GM19397 (cell line): ENCODE measurements at regions not wholly inside any gene's neighbourhood (a gene's known extent, or its start where the extent isn't known, plus 50 kb on each side); places are given as distances from the start of the nearest gene placed in this dataset.
"Not testable (repeated sequence)": the region's sequence is repeated elsewhere in the genome, so short reads cannot be mapped to it uniquely, and the experiment has no call there.

Experiments used
- ATAC-seq: cut with Tn5 transposase; IDR thresholded peaks from one replicate; pipeline ENCODE4 v1.9.1; 2021; ENCODE audit warnings: mild to moderate bottlenecking, moderate library complexity; ENCODE audit not compliant: unreplicated experiment

DNA sequence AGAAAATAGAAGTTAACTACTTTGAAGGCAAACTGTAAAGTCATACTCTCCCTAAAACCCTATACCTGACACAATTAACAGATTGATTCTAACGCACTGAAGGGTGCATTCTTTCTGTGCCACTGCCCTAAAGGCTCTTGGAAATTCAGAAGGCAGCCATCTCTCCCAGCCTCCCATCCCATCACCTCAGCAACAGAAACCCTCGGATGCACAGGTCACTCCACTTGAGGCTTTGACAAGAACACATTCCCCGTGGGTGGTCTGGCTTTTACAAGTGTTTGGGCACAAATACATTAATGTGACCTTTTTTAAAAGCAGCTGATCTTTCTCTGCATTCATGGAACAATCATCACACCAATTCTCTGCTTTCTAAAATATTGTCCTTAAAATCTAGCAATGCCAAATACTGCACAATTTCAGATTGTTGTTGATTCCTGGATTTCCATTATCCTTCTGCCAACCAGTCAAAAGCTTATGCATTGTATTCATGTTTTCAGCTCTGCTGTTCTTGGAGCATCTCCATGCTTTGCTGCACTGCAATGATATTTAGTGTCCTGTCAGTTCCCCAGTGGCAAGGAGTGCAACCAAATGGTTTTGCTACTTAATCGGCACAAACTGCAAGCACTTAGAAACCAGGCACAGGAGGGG lies 175.6 kb downstream of the TMEM161B start:
- no peak for ATAC-seq

DNA sequence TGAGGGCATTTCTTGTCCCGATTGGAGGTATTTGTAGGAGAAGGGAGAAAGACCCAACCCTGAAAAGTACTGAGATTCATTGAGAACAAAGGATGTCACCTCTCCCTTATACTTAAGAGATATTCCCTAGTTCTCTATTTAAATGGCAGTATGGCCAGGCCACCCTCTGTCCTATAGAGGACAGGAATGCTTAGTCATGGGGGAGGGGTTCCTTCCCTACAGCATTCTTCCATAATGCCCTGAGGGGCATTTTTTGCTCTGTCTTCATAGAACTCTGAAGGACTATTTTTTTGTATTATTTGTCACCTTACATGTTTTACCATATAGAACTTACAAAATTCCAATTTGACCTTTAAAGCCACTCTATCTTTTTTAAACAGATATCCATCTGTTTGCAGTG lies 176.3 kb downstream of the TMEM161B start:
- no peak for ATAC-seq

GRCh38 chr5:88090506-88090905 lies 178.1 kb downstream of the TMEM161B start:
- ATAC-seq: no peak

DNA sequence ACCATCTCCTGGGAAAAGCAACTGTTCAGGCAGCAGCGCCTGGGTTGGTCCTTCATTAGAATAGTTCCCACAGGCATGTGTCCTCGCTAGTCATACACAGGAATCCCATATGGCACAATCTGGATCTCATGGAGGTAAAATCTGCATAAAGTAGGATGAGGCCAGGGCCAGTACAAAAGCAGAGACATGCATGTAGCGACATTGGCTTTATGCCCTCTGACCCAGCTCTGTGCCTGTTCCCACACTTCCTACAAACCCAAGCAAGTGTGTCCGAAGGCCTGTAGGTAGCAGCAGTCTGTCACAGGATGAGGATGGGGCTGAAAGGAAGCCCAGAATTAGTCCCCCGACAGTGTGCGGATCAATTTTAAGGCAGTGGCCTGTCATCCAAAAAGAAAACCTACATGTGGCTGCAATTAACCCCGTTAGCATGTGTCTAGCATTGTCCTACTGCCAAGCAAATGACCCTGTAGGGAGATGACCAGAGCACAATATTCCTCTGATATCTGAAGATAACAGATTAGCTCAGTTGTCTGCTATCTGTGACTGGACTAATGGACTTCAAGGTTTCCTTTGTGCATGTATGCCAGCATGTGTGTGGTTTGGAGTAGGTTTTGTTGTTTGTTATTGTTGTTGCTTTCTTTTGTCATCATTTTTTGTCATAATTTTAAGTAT lies 178.8 kb downstream of the TMEM161B start:
- no peak for ATAC-seq

- no peak for ATAC-seq
Observed at GRCh38 chr5:88085462-88085861, 183.2 kb downstream of the TMEM161B start.

DNA sequence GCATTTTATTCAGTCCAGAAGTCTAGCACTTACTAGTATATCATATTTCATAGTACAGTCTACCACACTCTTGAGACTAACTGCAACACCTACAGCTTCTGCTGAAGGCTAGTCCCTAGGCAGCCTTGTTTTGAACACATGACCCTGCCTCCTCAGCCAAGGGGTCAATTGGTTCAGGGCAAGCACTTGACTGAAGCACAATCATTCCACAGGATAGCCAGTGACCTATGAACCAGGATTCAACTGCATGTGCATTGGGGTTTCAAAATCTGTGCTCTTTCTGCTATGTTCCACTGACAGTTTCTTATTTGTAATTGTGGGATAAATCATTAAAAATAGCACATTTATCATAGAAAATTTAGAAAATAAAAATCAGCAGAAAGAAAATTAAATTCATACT lies 186.8 kb downstream of the TMEM161B start:
- no peak for ATAC-seq

DNA sequence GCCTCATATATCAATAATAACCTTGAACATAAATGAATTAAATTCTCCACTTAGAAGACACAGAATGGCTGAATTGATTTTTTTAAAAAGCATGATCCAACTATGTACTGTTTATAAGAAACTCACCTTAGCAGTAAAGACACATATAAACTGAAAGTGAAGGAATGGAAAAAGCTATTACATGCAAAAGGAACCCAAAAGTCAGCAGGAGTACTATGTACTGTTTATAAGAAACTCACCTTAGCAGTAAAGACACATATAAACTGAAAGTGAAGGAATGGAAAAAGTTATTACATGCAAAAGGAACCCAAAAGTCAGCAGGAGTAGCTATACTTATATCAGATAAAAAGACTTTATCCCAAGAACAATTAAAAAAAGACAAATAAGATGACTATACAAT lies 204.8 kb downstream of the TMEM161B start:
- no peak for ATAC-seq

GRCh38 chr5:88060194-88060593 lies 208.5 kb downstream of the TMEM161B start:
- ATAC-seq: no peak

DNA sequence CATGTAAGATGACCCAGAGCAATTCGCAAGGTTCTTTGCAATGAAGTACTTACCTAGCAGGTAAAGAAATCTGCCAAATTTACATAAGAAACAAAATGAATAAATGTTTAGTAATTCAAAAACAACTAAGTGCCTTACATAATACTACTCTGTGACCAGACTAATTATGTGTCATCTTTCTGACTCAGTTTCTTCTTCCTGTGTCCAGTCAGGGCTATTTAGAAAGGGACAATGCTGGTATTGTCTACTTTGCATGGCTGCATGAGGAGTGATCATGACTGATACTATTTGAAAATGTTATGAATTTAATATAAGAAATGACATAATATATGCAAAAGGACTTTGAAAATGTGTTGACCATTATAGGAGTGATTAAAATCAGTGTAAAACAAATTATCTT lies 210.0 kb downstream of the TMEM161B start:
- ATAC-seq: no peak

DNA sequence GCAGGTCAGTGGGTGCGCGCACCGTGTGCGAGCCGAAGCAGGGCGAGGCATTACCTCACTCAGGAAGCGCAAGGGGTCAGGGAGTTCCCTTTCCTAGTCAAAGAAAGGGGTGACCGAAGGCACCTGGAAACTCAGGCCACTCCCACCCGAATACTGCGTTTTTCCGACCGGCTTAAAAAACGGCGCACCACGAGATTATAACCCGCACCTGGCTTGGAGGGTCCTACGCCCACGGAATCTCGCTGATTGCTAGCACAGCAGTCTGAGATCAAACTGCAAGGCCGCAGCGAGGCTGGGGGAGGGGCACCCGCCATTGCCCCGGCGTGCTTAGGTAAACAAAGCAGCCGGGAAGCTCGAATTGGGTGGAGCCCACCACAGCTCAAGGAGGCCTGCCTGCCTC lies 216.2 kb downstream of the TMEM161B start:
- not testable (repeated sequence) for ATAC-seq

DNA sequence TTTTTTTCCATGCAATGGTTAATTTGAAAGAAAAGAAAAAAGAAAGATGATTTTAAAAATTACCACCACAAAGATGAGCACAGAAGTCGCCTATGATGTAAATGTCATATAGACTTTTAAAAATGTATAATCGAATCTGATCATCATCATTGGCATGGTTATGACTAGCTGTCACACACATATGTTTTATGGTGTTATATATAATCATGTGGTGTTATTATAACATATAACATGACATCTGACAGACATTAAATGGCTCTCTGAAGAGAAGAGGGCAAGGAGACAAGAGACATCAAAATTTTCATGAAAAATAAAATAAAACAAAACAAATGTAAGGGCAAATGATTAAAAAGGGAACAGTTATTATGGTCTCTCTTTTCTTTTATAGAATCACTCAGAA lies 217.5 kb downstream of the TMEM161B start:
- ATAC-seq: no peak

GRCh38 chr5:88049737-88050136 lies 218.9 kb downstream of the TMEM161B start:
- ATAC-seq: no peak

GRCh38 chr5:88049156-88049555 lies 219.5 kb downstream of the TMEM161B start:
- ATAC-seq: no peak

DNA sequence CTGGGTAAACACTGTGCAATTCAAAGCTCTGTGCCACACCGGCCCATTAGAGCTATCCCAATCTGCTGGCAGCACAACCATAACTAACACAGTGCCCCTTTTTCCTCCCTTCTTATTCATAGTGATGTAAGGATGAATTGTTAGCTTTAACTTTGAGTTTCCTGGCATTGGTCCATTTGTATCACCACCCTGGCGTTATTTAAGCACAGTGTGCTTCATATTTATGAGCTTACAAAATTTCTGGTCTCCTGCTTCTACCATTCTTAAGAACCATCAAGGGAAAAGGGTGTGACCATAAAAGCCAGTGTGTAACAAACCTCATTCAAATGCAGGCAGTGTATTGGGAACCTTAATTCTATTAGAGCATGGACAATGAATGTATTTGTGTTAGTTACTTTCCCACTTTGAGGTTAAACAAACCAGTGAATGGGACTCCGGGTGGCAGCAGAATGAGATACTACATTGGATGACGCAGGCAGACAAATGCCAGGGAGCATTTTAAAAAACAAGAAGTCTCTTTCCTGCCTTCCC lies 222.6 kb downstream of the TMEM161B start:
- ATAC-seq: no peak

DNA sequence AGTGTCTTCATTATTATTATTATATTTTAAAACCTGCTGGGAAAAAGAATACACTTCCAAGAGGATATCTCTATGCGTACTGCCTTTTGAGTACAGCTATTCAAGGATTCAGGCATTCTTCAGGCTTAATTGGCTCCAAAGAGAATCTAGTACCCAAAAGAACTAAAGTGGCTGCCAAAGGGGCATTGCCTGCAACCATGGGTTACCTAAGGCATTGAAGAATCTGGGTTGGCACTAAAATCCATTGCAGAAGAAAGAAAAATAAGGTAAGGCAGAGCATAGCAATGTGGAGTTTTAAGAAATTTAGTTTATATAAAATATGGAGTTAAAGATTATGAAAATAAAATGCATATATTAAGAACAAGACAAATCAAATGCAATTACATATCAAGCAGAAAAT lies 223.5 kb downstream of the TMEM161B start:
- ATAC-seq: no peak

GRCh38 chr5:88034520-88034919 lies 234.1 kb downstream of the TMEM161B start:
- ATAC-seq: no peak

DNA sequence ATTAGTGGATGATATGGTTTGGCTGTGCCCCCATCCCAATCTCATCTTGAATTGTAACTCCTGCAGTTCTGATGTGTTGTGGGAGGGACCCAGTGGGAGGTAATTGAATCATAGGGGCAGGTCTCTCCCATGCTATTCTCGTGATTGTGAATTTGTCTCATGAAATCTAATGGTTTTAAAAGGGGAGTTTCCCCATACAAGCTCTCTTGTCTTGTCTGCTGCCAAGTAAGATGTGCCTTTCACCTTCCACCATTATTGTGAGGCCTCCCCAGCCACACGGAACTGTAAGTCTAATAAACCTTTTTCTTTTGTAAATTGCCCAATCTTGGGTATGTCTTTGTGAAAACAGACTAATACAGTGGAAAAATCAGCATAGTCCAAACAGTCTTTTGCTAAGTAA lies 235.5 kb downstream of the TMEM161B start:
- no peak for ATAC-seq

DNA sequence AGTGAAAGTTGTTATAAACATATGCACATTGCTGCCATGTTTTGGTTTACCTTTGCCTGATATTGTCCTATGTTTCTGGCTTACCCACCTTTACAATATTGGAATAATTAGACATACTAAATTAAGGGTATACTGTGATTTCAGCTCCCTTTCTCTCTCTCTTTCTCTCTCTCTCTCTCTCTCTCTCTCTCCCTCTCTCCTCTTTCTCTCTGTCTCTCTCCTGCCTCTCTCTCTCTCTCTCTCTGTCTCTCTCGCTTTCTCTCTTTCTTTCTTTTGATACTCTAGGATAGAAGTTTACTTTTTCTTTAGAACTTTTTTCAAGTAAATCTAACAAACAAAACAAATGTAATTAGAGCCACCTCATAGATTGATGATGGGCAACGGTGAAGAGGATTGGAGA lies 239.6 kb downstream of the TMEM161B start:
- ATAC-seq: no peak

DNA sequence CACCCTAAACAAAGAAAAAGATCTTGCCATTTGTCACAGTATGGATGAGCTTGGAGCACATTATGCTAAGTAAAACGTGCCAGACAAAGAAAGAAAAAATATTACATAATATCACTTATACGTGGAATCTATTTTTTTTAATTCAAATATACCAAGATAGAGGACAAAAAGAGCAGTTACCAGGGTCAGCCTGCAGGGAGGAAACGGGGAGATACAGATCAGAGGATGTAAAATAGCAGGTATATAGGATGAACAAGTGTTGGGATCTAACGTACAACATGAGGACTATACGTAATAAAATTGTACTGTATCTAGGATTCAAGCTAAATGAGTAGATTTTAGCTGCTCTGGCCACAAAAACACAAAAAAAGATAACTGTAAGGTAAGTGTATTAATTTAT lies 247.5 kb downstream of the TMEM161B start:
- no peak for ATAC-seq

- not testable (repeated sequence) for ATAC-seq
Observed at GRCh38 chr5:88014984-88015383, 253.7 kb downstream of the TMEM161B start.

DNA sequence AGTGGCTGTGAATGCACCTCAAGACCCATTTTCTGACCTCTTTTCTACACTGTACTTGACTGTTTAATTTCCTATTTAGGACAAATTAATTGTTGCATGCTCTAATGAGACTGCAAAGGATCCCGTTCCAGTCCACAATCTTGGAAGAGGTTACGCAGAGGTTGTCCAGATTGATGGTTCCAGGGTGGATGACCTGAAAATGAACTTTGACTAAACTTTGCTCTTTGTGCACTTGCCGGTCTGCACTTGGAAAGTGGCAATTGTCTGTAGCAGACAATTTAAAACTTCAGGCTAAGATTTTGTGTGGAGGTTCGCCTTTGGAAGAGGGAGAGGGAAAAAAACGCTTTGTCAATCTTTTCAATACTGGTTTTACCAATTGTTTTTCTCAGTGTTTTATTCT lies 267.8 kb downstream of the TMEM161B start:
- ATAC-seq: no peak

DNA sequence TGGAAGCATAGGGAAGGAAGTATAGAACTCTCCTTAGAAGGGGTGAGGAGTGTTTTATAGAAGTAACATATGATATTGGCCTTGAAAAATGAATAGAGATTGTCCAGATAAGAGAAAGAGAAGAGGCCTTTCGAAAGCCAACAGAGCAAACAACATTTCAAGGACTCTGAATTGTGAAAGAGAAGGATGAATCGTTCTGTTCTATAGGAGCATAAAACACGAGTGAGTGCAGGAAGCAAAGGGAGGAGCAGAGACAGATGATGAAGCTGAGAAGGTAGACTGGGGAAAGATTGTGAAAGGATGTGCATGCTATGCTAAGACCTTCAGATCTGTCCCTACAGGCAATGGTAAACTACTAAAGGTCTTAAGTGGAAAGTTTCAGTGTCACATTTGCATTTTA lies 271.0 kb downstream of the TMEM161B start:
- ATAC-seq: no peak

GRCh38 chr5:87966213-87966612 lies 302.4 kb downstream of the TMEM161B start:
- no peak for ATAC-seq
